Keratinocyte (primary cell): ENCODE measurements at regions not wholly inside any gene's neighbourhood (a gene's known extent, or its start where the extent isn't known, plus 50 kb on each side); places are given as distances from the start of the nearest gene placed in this dataset.

Experiments used
- DNase-seq: peaks from one replicate; pipeline ENCODE4 v3.0.0-alpha.2; 2011; ENCODE audit warnings: low read depth, missing footprints, low spot score
- FAIRE-seq: peaks from 2 replicates; lab custom pipeline; 2011; peaks lifted over from hg19 to GRCh38; lab: Jason Lieb, UNC
- H2AFZ ChIP-seq: 2 replicates; pipeline ENCODE4 v1.6.0; 2012; ENCODE audit warnings: low read length, control low read depth, inconsistent platforms; ENCODE audit not compliant: control insufficient read depth
- H3K27ac ChIP-seq: 2 replicates; pipeline ENCODE4 v1.5.1; 2011; ENCODE audit warnings: low read length; ENCODE audit not compliant: control insufficient read depth, insufficient read depth
- H3K27me3 ChIP-seq: 3 replicates; pipeline ENCODE4 v1.6.0; 2011; ENCODE audit warnings: low read length; ENCODE audit not compliant: control insufficient read depth, insufficient read depth; ENCODE audit errors: extremely low read depth
- H3K36me3 ChIP-seq, 2 experiments: 2 replicates in 1 of 2; 3 replicates in 1 of 2; pipeline ENCODE4 v1.5.1; 2011; ENCODE audit warnings: low read length in 2 of 2, mild to moderate bottlenecking in 1 of 2; ENCODE audit not compliant: control insufficient read depth in 2 of 2, insufficient read depth in 2 of 2; ENCODE audit errors: extremely low read depth in 1 of 2
- H3K4me1 ChIP-seq: 3 replicates; pipeline ENCODE4 v1.5.1; 2011; ENCODE audit warnings: low read length; ENCODE audit not compliant: control insufficient read depth, insufficient read depth; ENCODE audit errors: extremely low read depth
- H3K4me2 ChIP-seq: 3 replicates; pipeline ENCODE4 v1.6.0; 2011; ENCODE audit warnings: low read depth, low read length; ENCODE audit not compliant: control insufficient read depth, insufficient read depth; ENCODE audit errors: extremely low read depth
- H3K4me3 ChIP-seq, 3 experiments: fragments of 200-600 bp in 1 of 3; sonication (generic) in 1 of 3; 2 replicates in 2 of 3; 3 replicates in 1 of 3; pipeline ENCODE4 v1.5.1; 2011 to 2016; ENCODE audit warnings: low read length in 3 of 3, mild to moderate bottlenecking in 3 of 3, control low read depth in 2 of 3, inconsistent platforms in 1 of 3, low read depth in 1 of 3, mixed read lengths in 1 of 3, mixed run types in 1 of 3, moderate library complexity in 1 of 3; ENCODE audit not compliant: control insufficient read depth in 2 of 3, insufficient read depth in 2 of 3; ENCODE audit errors: extremely low read depth in 1 of 3
- H3K79me2 ChIP-seq: 2 replicates; pipeline ENCODE4 v1.6.0; 2012; ENCODE audit warnings: low read length; ENCODE audit not compliant: control insufficient read depth, insufficient read depth
- H3K9ac ChIP-seq: 3 replicates; pipeline ENCODE4 v1.6.0; 2011; ENCODE audit warnings: low read length; ENCODE audit not compliant: control insufficient read depth, insufficient read depth; ENCODE audit errors: extremely low read depth
- H3K9me1 ChIP-seq: 3 replicates; pipeline ENCODE4 v1.6.0; 2011; ENCODE audit warnings: low read length; ENCODE audit not compliant: control insufficient read depth, insufficient read depth; ENCODE audit errors: extremely low read depth
- H3K9me3 ChIP-seq: 2 replicates; pipeline ENCODE4 v1.5.1; 2012; ENCODE audit warnings: low read depth, low read length; ENCODE audit not compliant: control insufficient read depth
- H4K20me1 ChIP-seq: 3 replicates; pipeline ENCODE4 v1.6.0; 2011; ENCODE audit warnings: low read length; ENCODE audit not compliant: control insufficient read depth, insufficient read depth; ENCODE audit errors: extremely low read depth
- EZH2 ChIP-seq: IDR thresholded peaks from one replicate; pipeline ENCODE4 v1.6.1; 2012; ENCODE audit warnings: inconsistent platforms, mild to moderate bottlenecking, low read length, moderate library complexity
- dilution Hi-C: fragments of 300-500 bp; cut with MboI; formaldehyde crosslinking; loops from one replicate; pipeline ENCODE4 v1.7.0; 2020; ENCODE audit warnings: low sequenced_read_pairs; ENCODE audit not compliant: extremely low pct_ligation_motif_present
- TF ChIP-seq, protein P1 (sequence below), 3 experiments: IDR thresholded peaks in 1 of 3; conservative IDR thresholded peaks in 1 of 3; optimal IDR thresholded peaks in 1 of 3; 2 replicates in 2 of 3; 3 replicates in 1 of 3; pipeline versions ENCODE3 to v1.5.1; 2011; ENCODE audit warnings: low read length in 3 of 3, mild to moderate bottlenecking in 3 of 3, moderate library complexity in 2 of 3, control low read depth in 1 of 3, inconsistent platforms in 1 of 3; ENCODE audit not compliant: insufficient read depth in 2 of 3; ENCODE audit errors: extremely low read depth in 1 of 3

- no peaks in the 10 kb centered on the region for H3K4me1 ChIP-seq
- H2AFZ ChIP-seq, result no peak overlapping the region
- no peaks in the 10 kb centered on the region for H3K79me2 ChIP-seq
- H3K4me2 ChIP-seq, result no peak overlapping the region
- no peak overlapping the region for H3K27ac ChIP-seq
- TF ChIP-seq EZH2, result no peak
- TF ChIP-seq, protein P1, sequence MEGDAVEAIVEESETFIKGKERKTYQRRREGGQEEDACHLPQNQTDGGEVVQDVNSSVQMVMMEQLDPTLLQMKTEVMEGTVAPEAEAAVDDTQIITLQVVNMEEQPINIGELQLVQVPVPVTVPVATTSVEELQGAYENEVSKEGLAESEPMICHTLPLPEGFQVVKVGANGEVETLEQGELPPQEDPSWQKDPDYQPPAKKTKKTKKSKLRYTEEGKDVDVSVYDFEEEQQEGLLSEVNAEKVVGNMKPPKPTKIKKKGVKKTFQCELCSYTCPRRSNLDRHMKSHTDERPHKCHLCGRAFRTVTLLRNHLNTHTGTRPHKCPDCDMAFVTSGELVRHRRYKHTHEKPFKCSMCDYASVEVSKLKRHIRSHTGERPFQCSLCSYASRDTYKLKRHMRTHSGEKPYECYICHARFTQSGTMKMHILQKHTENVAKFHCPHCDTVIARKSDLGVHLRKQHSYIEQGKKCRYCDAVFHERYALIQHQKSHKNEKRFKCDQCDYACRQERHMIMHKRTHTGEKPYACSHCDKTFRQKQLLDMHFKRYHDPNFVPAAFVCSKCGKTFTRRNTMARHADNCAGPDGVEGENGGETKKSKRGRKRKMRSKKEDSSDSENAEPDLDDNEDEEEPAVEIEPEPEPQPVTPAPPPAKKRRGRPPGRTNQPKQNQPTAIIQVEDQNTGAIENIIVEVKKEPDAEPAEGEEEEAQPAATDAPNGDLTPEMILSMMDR (optimal IDR thresholded peaks at IDR 0.05 in 1 of 3, IDR thresholded peaks at IDR 0.05 in 1 of 3, conservative IDR thresholded peaks at IDR 0.05 in 1 of 3; ENCODE audit: extremely low read depth in 1 of 3, insufficient read depth in 2 of 3, low read length in 3 of 3), result no peak
- no peak for FAIRE-seq
- no peaks in the 10 kb centered on the region for H3K27me3 ChIP-seq
- no peak for DNase-seq
- H3K9ac ChIP-seq, result no peak overlapping the region
- H3K4me3 ChIP-seq, result no peak overlapping the region
- H3K9me3 ChIP-seq, result no peaks in the 10 kb centered on the region
- no peaks in the 10 kb centered on the region for H4K20me1 ChIP-seq
- no peaks in the 10 kb centered on the region for H3K9me1 ChIP-seq
- dilution Hi-C loops, result no loop called here
- H3K36me3 ChIP-seq, result no peaks in the 10 kb centered on the region
Measured at GRCh38 chr5:2432076-2432920, 319.2 kb downstream of the IRX2 start.

DNA sequence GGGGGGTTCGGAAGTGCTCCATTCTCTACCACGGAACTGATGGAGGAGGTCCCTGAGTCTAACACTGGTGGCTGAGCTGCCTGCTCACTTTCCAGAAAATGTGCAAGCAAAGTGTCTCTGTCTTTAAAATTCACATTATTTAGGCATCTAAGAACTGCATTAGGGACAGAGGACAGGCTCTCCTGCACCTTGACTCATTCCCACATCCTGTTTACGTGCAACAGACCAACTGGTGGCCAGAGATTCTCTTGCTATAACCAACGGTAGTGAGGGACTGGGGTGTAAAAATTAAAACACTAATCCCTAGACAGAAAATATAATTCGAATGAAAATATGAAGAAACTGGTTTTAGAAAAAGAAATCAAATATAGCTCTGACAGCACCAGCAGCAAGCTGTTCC is 320.9 kb downstream of the IRX2 start:
- no peak for FAIRE-seq

More for the DNA sequence above, 320.9 kb downstream of the IRX2 start:
- Histone ChIP-seq H3K9ac (no peak overlapping the region), H3K4me2 (no peak overlapping the region), H3K79me2 (no peaks in the 10 kb centered on the region), H3K4me3 (no peak overlapping the region), H3K9me3 (no peaks in the 10 kb centered on the region), H3K9me1 (no peaks in the 10 kb centered on the region), H3K36me3 (no peaks in the 10 kb centered on the region), H3K27me3 (no peaks in the 10 kb centered on the region), H4K20me1 (no peaks in the 10 kb centered on the region), H2AFZ (no peak overlapping the region), H3K4me1 (no peaks in the 10 kb centered on the region), H3K27ac (no peak overlapping the region)
- dilution Hi-C loops, result no loop called here
- TF ChIP-seq, protein P1 (optimal IDR thresholded peaks at IDR 0.05 in 1 of 3, IDR thresholded peaks at IDR 0.05 in 1 of 3, conservative IDR thresholded peaks at IDR 0.05 in 1 of 3; ENCODE audit: extremely low read depth in 1 of 3, insufficient read depth in 2 of 3, low read length in 3 of 3), result no peak
- no peak for TF ChIP-seq EZH2
- DNase-seq, result no peak
